SH-SY5Y (cell line): ENCODE measurements at regions not wholly inside any gene's neighbourhood (a gene's known extent, or its start where the extent isn't known, plus 50 kb on each side); places are given as distances from the start of the nearest gene placed in this dataset.
A peak's percentile ranks its signal among the peaks of the same experiment; 100 is the strongest.

ENCODE experiments used
- GATA2 ChIP-seq: IDR thresholded peaks from 2 replicates; pipeline ENCODE4 v1.6.1; 2011; ENCODE audit warnings: mild to moderate bottlenecking, low read depth, low read length
- GATA3 ChIP-seq: IDR thresholded peaks from 2 replicates; pipeline ENCODE4 v1.6.1; 2011; ENCODE audit warnings: low read depth, mild to moderate bottlenecking, low read length, moderate library complexity

DNA sequence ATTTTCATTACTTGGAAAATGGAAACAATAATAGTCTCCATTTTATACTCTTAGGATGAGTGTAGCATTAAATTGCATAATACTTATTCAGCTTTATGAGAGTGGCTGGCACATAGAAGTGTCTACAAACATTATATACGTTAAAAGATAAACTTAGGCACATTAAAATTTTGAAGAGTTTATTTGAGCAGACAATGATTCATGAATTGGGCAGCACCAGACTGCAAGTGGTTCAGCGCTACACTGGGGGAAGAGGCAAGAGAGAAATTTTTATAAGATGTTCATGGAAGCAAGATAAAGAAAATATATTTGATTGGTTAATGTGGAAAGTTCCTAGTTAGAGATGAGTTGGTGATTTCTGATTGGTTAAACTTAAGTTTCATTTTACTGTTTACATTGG lies 243.7 kb downstream of the RASEF start:
- TF ChIP-seq GATA3 (no peak), GATA2 (no peak)

DNA sequence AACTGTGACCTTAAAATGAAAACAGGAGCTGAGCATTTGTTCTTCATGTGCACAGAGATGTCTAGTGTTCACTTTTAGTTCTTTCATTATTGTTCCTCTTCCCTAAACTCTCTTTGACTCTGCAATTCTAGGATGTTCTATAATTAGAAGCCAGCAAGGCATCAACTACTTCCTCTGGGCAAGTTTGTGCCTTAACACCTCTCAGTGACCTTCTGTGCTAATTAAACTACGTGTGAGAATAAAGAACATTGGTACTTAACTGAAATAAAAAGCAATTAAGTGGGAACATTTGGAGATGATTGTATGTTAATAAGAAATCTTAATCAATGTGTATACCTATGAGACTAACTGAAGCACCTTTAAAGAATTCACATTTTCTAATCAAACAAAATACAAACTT lies 242.8 kb downstream of the RASEF start:
- TF ChIP-seq GATA3, result no peak
- no peak for TF ChIP-seq GATA2

DNA sequence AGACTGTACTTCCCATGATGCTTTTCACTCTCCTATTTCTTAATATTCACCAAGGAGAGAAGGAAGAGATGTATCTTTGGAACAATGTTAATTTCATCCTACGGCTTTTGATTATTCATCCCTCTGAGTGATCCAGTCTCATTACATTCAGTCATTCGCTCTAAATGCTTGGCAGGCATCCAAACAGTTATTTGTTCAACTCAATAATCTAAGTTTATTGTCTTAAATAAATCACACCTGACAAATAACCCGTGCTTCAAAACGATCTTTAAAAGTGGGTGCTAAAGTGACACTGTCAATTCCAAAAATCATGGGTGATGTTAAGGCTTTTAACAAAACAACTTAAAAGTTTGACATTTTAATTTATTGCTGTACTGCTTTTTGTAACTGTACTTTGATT lies 233.1 kb downstream of the RASEF start:
- TF ChIP-seq GATA3 (no peak), GATA2 (no peak)

DNA sequence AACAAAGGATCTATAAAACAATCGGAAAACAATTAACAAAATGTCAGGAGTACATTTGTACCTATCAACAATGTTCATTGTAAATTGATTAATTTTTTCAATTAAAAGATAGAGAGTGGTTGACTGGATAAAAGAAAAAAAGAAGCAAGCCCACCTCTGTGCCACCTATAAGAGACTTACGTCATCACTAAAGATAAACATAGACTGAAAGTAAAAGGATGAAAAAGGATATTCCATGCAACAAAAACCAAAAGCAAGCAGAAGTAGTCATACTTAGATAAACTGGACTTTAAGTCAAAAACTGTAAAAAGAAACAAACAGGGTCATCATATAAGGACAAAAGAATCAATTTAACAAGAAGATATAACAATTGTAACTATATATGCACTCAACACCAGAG lies 197.4 kb downstream of the RASEF start:
- no peak for TF ChIP-seq GATA2
- no peak for TF ChIP-seq GATA3

DNA sequence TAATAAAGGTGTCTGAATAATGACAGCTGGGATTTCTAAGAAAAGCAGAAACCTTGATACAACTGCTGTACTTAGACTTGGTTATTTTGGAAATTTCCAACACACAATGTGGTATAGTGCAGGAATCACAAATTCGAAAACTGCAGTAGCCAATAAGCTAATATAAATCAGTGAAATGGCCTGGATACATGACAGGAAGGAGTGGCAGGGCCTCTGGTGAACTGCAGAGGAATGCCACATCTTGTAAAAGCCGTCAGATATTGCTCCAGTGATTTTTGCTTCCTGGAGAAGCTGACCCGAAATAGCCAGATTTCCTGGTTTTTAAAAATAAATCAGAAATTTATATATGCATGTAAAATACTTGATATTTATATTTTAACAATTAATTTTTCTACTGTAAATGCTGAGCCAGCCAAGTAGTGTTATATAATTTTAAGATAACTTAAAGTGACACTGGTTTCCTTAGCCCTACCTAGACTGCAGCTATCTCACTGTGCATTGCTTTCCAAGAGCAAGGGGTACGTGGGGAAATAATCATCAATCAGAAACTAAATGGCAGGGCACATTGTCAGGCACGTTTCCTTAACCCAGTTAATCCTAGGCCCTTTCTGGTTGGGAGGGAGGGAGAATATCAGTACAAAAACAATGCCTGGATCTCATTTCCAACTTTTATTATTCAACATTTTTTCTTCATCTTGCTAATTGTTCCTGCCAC lies 182.4 kb downstream of the RASEF start:
- TF ChIP-seq GATA3 (no peak), GATA2 (no peak)

DNA sequence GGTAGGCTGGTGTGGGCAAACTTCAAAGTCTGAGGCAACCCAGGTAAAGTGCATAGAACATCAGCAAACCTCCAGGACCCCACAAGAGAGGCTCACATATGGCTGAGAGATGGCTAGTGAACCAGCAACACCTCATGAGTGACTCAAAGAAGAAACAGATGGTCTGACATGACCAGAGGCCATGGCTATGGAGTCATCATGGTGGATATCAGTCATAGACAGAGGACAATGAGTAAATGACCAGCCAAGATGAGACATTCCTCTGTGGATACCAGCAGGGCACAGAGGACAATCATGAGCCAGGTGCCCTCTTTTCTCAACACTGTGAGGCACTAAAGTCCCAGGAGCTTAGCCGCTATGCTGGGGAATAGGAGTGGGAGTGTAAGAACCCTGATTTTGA lies 180.8 kb downstream of the RASEF start:
- TF ChIP-seq GATA3 (no peak), GATA2 (no peak)

DNA sequence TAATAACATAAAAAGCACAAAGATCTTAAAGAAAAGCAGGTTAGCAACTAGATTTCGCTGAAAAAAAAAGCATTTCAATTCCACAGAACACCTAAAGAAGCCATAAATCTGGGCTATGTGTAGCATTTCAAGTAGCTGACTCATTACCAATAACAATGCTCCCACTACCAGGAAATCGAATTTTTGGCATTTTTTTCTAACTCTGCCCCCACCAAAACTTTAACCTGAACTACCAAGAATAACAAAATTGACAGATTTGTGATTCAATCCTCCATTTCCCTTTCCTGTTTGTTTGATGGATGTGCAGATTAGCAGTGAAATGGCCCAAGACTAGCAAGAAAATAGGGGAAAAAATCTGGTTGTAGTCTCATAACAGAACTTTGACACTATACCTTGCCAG lies 180.2 kb downstream of the RASEF start:
- no peak for TF ChIP-seq GATA3
- no peak for TF ChIP-seq GATA2

DNA sequence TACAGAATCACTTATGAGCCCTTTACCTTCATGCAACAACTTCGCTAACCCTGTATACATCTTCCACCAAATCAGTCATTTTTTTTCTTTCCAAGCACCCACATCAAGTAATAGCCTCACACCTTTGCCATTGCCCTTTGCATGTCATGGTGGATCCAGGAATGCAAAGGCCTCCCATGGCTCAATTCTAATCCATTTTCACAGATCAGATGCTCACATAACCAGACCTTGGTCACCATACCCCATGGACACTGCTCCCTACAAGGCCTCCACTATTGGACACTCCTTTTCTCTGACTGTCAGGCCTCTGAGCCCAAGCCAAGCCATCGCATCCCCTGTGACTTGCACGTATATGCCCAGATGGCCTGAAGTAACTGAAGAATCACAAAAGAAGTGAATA lies 179.5 kb downstream of the RASEF start:
- TF ChIP-seq GATA2 (no peak), GATA3 (no peak)

DNA sequence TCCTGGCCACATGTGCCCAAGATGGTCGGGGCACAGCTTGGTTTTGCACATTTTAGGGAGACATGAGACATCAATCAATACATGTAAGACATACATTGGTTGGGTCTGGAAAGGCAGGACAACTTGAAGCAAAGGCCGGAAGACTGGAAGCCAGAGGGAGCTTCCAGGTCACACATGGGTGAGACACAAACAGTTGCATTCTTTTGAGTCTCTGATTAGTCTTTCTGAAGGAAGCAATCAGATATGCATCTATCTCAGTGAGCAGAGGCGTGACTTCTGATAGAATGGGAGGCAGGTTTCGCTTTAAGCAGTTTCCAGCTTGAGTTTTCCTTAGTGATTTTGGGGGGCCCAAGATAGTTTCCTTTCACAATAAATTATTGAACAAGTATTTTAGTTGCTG lies 172.5 kb downstream of the RASEF start:
- no peak for TF ChIP-seq GATA2
- TF ChIP-seq GATA3, result no peak

DNA sequence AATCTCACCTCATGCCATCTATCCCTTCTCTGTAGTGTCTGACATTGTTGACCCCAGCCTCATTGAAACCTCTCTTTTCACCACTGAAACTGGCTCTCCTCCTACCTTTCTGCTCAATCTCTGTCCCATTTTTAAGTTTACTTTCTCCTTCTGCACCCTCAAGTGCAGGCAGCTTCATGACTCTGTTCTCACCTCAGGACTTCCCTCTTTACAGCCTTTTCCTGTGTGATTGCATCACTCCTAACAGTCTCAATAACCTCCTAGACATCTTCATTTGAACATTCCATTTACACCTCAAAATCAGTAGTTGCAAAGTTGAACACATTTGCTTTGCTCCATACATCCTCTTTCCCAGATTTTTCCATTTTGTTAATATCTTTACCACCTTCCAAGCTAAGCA lies 172.1 kb downstream of the RASEF start:
- TF ChIP-seq GATA3 (no peak), GATA2 (no peak)

DNA sequence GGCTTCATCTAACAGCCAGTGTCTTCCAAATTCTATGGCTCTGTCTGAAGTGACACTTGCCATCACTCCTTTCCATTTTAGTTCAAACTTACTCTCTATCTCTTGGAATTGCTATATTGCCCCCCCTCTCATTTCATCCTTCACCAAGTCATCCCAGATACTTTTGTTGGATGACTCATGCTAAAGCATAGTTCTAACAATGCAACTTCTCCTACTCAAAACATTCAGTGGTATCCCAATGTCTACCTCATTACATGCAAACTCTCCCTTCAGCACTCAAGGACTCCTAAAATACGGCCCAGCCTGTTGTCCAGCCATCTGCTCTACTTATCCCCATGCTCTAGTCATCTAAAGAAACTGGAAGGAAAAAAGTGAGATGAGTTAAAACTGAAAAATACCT lies 171.6 kb downstream of the RASEF start:
- TF ChIP-seq GATA2, result no peak
- TF ChIP-seq GATA3, result no peak

DNA sequence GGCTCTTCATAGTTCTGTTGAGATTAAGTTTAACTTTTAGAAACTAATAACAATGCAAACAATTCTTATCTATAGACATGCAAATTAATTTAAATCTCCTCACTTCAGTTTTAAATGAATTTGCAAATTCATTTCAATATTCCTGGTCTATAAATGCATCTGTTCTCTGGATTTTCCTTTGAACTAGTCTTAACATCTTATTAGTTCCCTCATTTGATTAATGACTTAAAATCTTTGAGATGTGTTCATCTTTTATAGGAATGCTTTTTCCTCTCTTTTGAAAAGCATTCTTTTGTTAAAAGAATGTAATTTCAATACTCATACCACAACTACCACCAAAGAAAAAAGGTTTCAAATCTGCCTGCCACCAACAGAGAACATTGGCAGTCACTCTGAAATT lies 169.4 kb downstream of the RASEF start:
- TF ChIP-seq GATA2, result no peak
- TF ChIP-seq GATA3, result no peak

DNA sequence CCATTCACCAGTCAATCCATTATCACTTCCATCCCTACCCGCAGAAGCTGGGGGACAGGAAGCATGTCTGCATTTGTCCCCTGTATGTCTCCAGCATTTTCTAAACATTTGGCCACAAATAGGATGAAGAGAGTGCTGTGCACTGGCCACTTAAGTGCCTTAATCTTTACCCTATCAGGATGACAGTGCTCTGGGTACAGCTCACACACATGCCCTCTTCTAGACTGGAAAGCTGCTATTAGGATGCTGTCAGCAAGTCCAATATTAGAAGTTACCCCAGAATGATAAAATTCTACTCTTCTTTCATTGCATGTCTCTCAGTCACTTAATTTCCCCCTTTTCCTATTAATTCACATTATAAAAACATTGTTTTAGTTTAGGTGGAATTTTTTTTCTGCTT lies 168.4 kb downstream of the RASEF start:
- TF ChIP-seq GATA3 (no peak), GATA2 (peak; percentile 45; the same call in 1 of the 2 replicates)

DNA sequence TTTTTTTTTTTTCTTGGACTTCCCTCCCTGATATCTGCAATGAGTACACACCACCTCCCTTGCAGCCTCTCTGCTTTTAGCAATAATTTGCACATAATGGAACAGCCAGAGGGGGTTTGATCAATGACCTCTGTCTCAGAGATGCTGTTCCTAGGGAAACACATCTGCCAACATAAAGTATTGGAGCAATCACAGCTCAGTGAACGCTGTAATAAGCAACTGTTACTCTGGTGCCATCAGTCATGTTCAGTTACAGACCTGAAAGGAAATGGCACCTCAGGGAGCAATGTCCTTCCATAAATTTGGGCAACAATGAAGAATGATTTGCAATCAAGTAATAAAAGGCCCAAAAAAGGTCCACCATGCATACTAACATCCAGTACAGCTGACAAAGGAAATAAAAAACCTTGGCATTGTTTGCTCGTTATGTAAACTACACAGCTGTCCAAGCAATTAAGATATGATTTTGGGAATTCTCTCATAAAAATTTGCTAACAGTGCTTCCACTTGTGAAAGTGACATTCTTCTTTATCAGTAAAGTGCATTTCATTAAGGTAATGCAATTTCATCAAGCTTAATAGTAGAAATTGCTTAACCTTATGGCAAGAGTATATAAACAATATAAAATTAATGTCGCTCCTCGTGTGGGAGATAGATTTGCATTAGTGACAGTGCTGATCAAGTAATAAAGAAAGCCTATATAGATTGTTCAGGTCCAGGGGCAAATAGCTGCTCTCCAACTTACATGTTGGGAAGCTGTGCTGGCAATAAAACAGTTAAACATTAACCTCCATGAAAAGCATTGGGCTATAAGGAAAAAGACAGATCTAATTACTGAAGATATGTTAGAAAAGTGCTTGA lies 167.8 kb downstream of the RASEF start:
- no peak for TF ChIP-seq GATA3
- no peak; the same call in 1 of the 2 replicates for TF ChIP-seq GATA2

DNA sequence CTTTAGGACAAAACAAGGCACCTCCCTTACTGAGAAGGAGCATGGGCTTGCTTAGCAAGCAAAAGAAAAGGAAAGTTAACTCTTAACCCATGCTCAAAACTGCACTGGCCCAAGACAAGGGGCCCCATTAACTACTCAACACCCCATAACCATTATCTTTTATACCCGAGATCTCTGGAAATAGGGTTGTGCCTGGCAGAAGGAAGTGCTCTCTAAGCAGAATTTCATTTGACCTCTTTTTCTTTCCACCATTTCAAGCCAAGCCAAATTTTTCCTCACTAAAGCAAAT lies 167.2 kb downstream of the RASEF start:
- no peak for TF ChIP-seq GATA2
- TF ChIP-seq GATA3, result no peak
